HG03457 (cell line): ENCODE measurements at regions not wholly inside any gene's neighbourhood (a gene's known extent, or its start where the extent isn't known, plus 50 kb on each side); places are given as distances from the start of the nearest gene placed in this dataset.
"Not testable (repeated sequence)": the region's sequence is repeated elsewhere in the genome, so short reads cannot be mapped to it uniquely, and the experiment has no call there.

Experiments
- ATAC-seq: cut with Tn5 transposase; IDR thresholded peaks from one replicate; pipeline ENCODE4 v1.9.1; 2021; ENCODE audit warnings: moderate number of reproducible peaks; ENCODE audit not compliant: unreplicated experiment

GRCh38 chr3:182650568-182651128 is 142.7 kb upstream of the ATP11B start:
- no peak for ATAC-seq

- ATAC-seq, result no peak
Measured at GRCh38 chr3:182651461-182651860, 141.8 kb upstream of the ATP11B start.

- ATAC-seq, result not testable (repeated sequence)
Measured at GRCh38 chr3:182653065-182653464, 140.2 kb upstream of the ATP11B start.

- no peak for ATAC-seq
Measured at GRCh38 chr3:182668541-182668940, 124.8 kb upstream of the ATP11B start.

GRCh38 chr3:182668974-182669373 is 124.3 kb upstream of the ATP11B start:
- ATAC-seq, result no peak

- no peak for ATAC-seq
Measured at GRCh38 chr3:182671541-182671940, 121.8 kb upstream of the ATP11B start.

GRCh38 chr3:182671942-182672341 is 121.4 kb upstream of the ATP11B start:
- ATAC-seq, result no peak

- no peak for ATAC-seq
Measured at GRCh38 chr3:182673336-182673735, 120.0 kb upstream of the ATP11B start.

- ATAC-seq, result peak; percentile 96
Measured at GRCh38 chr3:182682263-182683241, 110.8 kb upstream of the ATP11B start.

GRCh38 chr3:182683453-182683852 is 109.9 kb upstream of the ATP11B start:
- no peak for ATAC-seq

- no peak for ATAC-seq
Measured at GRCh38 chr3:182683858-182684257, 109.4 kb upstream of the ATP11B start.

GRCh38 chr3:182686033-182686886 is 107.0 kb upstream of the ATP11B start:
- no peak for ATAC-seq

GRCh38 chr3:182690172-182690571 is 103.1 kb upstream of the ATP11B start:
- ATAC-seq, result no peak

- no peak for ATAC-seq
Measured at GRCh38 chr3:182692021-182692420, 101.3 kb upstream of the ATP11B start.

GRCh38 chr3:182692695-182693094 is 100.6 kb upstream of the ATP11B start:
- no peak for ATAC-seq

GRCh38 chr3:182693723-182694122 is 99.6 kb upstream of the ATP11B start:
- no peak for ATAC-seq

GRCh38 chr3:182696916-182697315 is 96.4 kb upstream of the ATP11B start:
- no peak for ATAC-seq

- no peak for ATAC-seq
Measured at GRCh38 chr3:182697345-182697919, 95.9 kb upstream of the ATP11B start.

- ATAC-seq, result no peak
Measured at GRCh38 chr3:182698078-182698477, 95.2 kb upstream of the ATP11B start.

- ATAC-seq, result no peak
Measured at GRCh38 chr3:182699550-182700170, 93.6 kb upstream of the ATP11B start.

GRCh38 chr3:182702216-182702615 is 91.1 kb upstream of the ATP11B start:
- no peak for ATAC-seq
